Lower leg skin (tissue), 3 donors: ENCODE measurements at regions not wholly inside any gene's neighbourhood (a gene's known extent, or its start where the extent isn't known, plus 50 kb on each side); places are given as distances from the start of the nearest gene placed in this dataset.

Experiments
- CTCF ChIP-seq, 3 donors: fragments of 450-650 bp; IDR thresholded peaks; one replicate each; pipeline ENCODE4 v1.5.1; 2016; ENCODE audit warnings: antibody characterized with exemption in 3 of 3, mild to moderate bottlenecking in 3 of 3, moderate library complexity in 2 of 3
- POLR2A ChIP-seq, 2 donors: fragments of 450-650 bp; IDR thresholded peaks; one replicate each; pipeline ENCODE4 v1.6.1; 2016 to 2017; ENCODE audit warnings: antibody characterized with exemption in 2 of 2, mild to moderate bottlenecking in 1 of 2, moderate library complexity in 1 of 2

DNA sequence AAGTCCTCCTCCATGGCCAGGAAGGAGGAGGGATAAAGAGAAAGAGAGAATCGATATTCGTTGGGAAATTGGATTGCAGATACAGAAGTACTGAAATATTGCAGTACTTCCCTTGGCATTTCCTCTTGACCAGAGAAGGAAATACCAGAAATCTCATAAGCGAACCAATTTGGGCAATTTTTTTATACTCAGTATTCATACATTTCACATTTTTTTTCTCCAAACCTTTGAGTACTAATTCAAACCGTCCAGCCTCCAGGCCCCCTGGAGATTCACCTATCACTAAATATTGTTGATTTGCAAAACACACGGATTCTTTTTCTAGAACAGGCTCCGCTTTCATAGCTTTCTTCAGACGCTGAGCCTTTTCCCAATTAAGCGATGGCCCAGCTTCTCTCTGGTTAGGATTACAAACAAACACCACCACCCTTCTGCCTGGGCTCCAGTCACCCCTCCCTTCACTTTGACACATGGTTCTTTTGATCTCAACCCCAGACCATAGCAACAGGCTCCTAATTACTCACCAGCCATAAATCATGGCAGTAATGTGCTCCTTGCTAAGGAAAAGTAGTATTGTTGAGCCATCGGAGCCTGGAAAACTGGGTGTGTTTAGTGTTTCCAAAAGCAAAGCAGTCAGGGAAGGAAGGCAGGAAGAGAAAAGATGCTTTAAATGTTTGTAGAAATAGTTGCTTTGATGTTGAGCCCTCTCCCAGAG lies 138.4 kb upstream of the CCDC68 start:
- TF ChIP-seq POLR2A (IDR thresholded peaks at IDR 0.05), result no peak
- TF ChIP-seq CTCF (IDR thresholded peaks at IDR 0.05), result no peak
